GM19452 (cell line): ENCODE measurements at regions not wholly inside any gene's neighbourhood (a gene's known extent, or its start where the extent isn't known, plus 50 kb on each side); places are given as distances from the start of the nearest gene placed in this dataset.
"Not testable (repeated sequence)": the region's sequence is repeated elsewhere in the genome, so short reads cannot be mapped to it uniquely, and the experiment has no call there.

Experiments used
- ATAC-seq: cut with Tn5 transposase; IDR thresholded peaks from one replicate; pipeline ENCODE4 v1.9.1; 2021; ENCODE audit not compliant: unreplicated experiment

- no peak for ATAC-seq
Measured at GRCh38 chr18:73355121-73355520, 487.3 kb upstream of the NETO1 start.

- no peak for ATAC-seq
Measured at GRCh38 chr18:73352546-73352945, 484.8 kb upstream of the NETO1 start.

- no peak for ATAC-seq
Measured at GRCh38 chr18:73340135-73340977, 472.6 kb upstream of the NETO1 start.

GRCh38 chr18:73331212-73331772 lies 463.5 kb upstream of the NETO1 start:
- ATAC-seq = no peak

GRCh38 chr18:73330106-73330505 lies 462.3 kb upstream of the NETO1 start:
- ATAC-seq = not testable (repeated sequence)

GRCh38 chr18:73324187-73324831 lies 456.5 kb upstream of the NETO1 start:
- ATAC-seq = not testable (repeated sequence)

GRCh38 chr18:73318739-73319479 lies 451.1 kb upstream of the NETO1 start:
- no peak for ATAC-seq

GRCh38 chr18:73316513-73316912 lies 448.7 kb upstream of the NETO1 start:
- no peak for ATAC-seq

GRCh38 chr18:73315381-73315780 lies 447.6 kb upstream of the NETO1 start:
- no peak for ATAC-seq

GRCh38 chr18:73313476-73313875 lies 445.7 kb upstream of the NETO1 start:
- no peak for ATAC-seq

- ATAC-seq = no peak
Measured at GRCh38 chr18:73296686-73297085, 428.9 kb upstream of the NETO1 start.

- ATAC-seq = no peak
Measured at GRCh38 chr18:73292156-73292555, 424.4 kb upstream of the NETO1 start.

GRCh38 chr18:73288813-73289212 lies 421.0 kb upstream of the NETO1 start:
- no peak for ATAC-seq

GRCh38 chr18:73286584-73286983 lies 418.8 kb upstream of the NETO1 start:
- ATAC-seq = no peak

GRCh38 chr18:73283788-73284187 lies 416.0 kb upstream of the NETO1 start:
- no peak for ATAC-seq

- ATAC-seq = no peak
Measured at GRCh38 chr18:73283032-73283431, 415.2 kb upstream of the NETO1 start.

GRCh38 chr18:73279498-73279897 lies 411.7 kb upstream of the NETO1 start:
- ATAC-seq = no peak

- ATAC-seq = no peak
Measured at GRCh38 chr18:73274812-73275621, 407.2 kb upstream of the NETO1 start.

GRCh38 chr18:73270920-73271634 lies 403.3 kb upstream of the NETO1 start:
- no peak for ATAC-seq

- ATAC-seq = no peak
Measured at GRCh38 chr18:73264562-73264921, 396.8 kb upstream of the NETO1 start.
